T47D (cell line): ENCODE measurements at regions not wholly inside any gene's neighbourhood (a gene's known extent, or its start where the extent isn't known, plus 50 kb on each side); places are given as distances from the start of the nearest gene placed in this dataset.

ENCODE experiments used
- DNase-seq, 2 experiments: peaks; one replicate each; pipeline versions ENCODE4 v3.0.0 to v3.0.0-alpha.2; 2011 to 2012; ENCODE audit warnings: low read depth in 1 of 2, low spot score in 1 of 2
- JUND ChIP-seq: IDR thresholded peaks from 2 replicates; pipeline ENCODE4 v1.6.1; 2012; ENCODE audit warnings: low read depth
- in situ Hi-C: cut with HindIII; loops from 2 replicates; pipeline ENCODE4 v1.10.0; 2016; ENCODE audit warnings: low sequenced_read_pairs, low pct_unique_long_range_greater_than_20kb

GRCh38 chr1:105102371-105102770 is 1352.7 kb downstream of the AMY1C start:
- in situ Hi-C loops: no loop called here
- no peak for DNase-seq
- TF ChIP-seq JUND: no peak

- DNase-seq: no peak
- TF ChIP-seq JUND: no peak
- in situ Hi-C loops: no loop called here
These were observed 1372.3 kb downstream of the AMY1C start for GRCh38 chr1:105122041-105122440.

GRCh38 chr1:105137543-105138457 is 1388.1 kb downstream of the AMY1C start:
- no peak for TF ChIP-seq JUND
- DNase-seq: peak; percentile 28 to 70
- in situ Hi-C loops: no loop called here

DNA sequence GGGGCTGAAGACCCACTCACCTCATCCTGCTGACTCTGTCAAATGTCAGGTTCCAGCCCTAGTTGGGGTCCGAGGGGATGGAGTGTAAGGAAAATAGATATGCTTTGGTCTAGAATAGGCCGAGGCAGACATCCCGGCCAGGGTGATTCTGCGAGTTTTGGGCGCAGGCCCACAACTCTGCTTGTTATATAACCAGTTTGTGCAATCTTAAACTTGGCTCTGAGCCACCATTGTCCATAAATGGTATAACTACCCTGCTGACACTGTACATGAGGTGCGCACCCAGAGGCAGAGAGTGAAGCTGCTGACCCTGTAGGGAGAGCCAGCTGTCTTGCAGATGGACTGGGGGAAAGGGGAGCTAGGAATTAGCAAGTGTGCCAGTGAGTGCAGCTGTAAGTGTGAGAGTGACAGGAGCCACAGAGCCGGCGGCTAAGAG is 1388.8 kb downstream of the AMY1C start:
- in situ Hi-C loops: no loop called here
- peak; percentile 7 to 78 for DNase-seq
- no peak for TF ChIP-seq JUND

- DNase-seq: no peak
- no peak for TF ChIP-seq JUND
These were observed 1423.1 kb downstream of the AMY1C start for GRCh38 chr1:105172788-105173187.

GRCh38 chr1:105180789-105181188 is 1431.1 kb downstream of the AMY1C start:
- no peak for DNase-seq
- in situ Hi-C loops: no loop called here
- TF ChIP-seq JUND: no peak

More at GRCh38 chr1:105172788-105173187, 1423.1 kb downstream of the AMY1C start:
- in situ Hi-C loops: no loop called here

DNA sequence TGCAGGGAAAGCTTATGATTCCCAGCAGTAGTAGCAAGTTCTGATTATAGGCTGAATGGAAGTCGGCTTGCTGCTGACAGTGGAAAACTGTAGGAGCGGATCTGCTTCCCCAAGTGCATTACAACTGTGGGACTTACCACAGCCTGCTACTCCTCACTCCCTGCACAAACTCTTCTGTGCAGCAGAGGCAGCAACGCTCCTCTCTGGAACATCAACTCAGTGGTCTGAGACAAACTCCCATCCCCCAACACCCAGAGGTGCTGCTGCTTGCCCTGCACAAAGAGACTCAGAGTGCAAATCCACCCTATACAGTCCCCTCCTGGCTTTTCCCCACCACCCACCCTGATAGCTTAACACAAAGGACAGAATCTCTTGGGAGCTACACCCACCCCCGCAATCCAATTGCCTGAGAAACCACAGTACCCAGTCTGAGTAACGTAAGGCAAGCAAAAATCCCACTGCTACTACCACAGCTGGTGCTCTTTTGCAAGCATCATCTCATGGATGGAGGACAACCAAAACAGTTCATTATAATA is 1455.2 kb downstream of the AMY1C start:
- TF ChIP-seq JUND: no peak
- in situ Hi-C loops: no loop called here
- no peak for DNase-seq

DNA sequence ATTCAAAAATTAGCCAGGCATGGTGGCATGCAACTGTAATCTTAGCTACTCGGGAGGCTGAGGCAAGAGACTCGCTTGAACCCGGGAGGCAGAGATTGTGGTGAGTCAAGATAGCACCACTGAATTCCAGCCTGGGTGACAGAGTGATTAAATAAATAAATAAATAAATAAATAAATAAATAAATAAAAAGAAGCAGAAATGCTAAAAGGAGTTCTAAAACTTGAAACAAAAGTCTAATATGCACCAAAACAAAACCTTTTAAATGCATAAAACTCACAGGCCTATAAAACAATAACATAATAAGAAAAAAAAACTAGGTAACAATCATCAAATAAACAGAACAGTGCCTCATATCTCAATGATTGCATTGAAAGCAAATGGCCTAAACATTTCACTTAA is 1458.9 kb downstream of the AMY1C start:
- no peak for DNase-seq
- in situ Hi-C loops: no loop called here
- TF ChIP-seq JUND: no peak

GRCh38 chr1:105210747-105211146 is 1461.0 kb downstream of the AMY1C start:
- in situ Hi-C loops: no loop called here
- no peak for DNase-seq
- TF ChIP-seq JUND: no peak

GRCh38 chr1:105231378-105231777 is 1481.7 kb downstream of the AMY1C start:
- no peak for DNase-seq
- in situ Hi-C loops: no loop called here
- TF ChIP-seq JUND: no peak

- in situ Hi-C loops: no loop called here
- no peak for DNase-seq
- no peak for TF ChIP-seq JUND
These were observed 1493.7 kb downstream of the AMY1C start for GRCh38 chr1:105243411-105243810.

DNA sequence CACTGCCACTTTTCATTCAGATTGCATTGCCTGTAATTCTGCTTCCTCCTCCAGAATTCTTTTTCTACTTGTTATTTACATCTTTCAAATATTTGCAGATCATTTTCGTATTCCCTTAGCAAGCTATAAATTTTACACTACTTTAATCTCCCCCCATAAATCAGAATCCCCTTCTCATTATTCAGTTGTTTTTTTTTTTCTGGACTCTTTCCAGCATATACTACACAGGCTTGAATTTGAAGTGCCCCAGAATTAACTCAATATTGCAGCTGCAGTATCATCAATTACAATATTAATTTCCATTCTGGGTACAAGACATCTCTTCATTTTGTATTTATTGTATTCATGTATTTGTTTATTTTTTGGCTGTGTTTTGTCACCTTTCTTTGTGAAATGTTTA is 1494.3 kb downstream of the AMY1C start:
- no peak for DNase-seq
- in situ Hi-C loops: no loop called here
- no peak for TF ChIP-seq JUND

- in situ Hi-C loops: no loop called here
- TF ChIP-seq JUND: no peak
- no peak for DNase-seq
These were observed 1505.2 kb downstream of the AMY1C start for GRCh38 chr1:105254906-105255305.
